ENCODE measurements at regions not wholly inside any gene's neighbourhood (a gene's known extent, or its start where the extent isn't known, plus 50 kb on each side); places are given as distances from the start of the nearest gene placed in this dataset.

GRCh38 chr9:74431467-74431866, 65.7 kb upstream of the RORB start:
- Histone ChIP-seq H3K4me3 (ENCODE audit: low read depth, low read length, poor library complexity, severe bottlenecking) (no peak overlapping the region), H3K79me2 (ENCODE audit: insufficient read depth, low read depth, low read length) (no peaks in the 10 kb centered on the region), H3K27ac (ENCODE audit: low read depth, low read length, poor library complexity, severe bottlenecking) (no peak overlapping the region), H3K4me2 (ENCODE audit: low read length) (no peak overlapping the region), H3K9me3 (ENCODE audit: low read length) (no peaks in the 10 kb centered on the region), H3K36me3 (ENCODE audit: insufficient read depth, low read length) (no peaks in the 10 kb centered on the region), H3K4me1 (ENCODE audit: insufficient read depth, low read length, poor library complexity, severe bottlenecking) (no peaks in the 10 kb centered on the region), H3K9me2 (ENCODE audit: insufficient read depth, low read length) (no peaks in the 10 kb centered on the region), H4K20me1 (ENCODE audit: insufficient read depth, low read length) (no peaks in the 10 kb centered on the region), H2AFZ (ENCODE audit: low read length) (no peak overlapping the region)
- DNase-seq (ENCODE audit: low spot score): no peak
- ChIA-PET POLR2A (interaction anchor here (0.5 kb wide), 1 partner anchor 151 kb away, joined by 4 read pairs; no protein-coding TSS in a partner anchor), CTCF (ENCODE audit: unreplicated experiment) (no interaction called here)
- intact Hi-C loops (cut with micrococcal nuclease; ENCODE audit: unreplicated experiment): no loop called here
- BruUV-seq (replicated peaks): no TSS peak
- TF ChIP-seq CTCF (conservative IDR thresholded peaks at IDR 0.05; ENCODE audit: low read length): no peak
- TF ChIP-seq EZH2phosphoT487 (IDR thresholded peaks at IDR 0.05; ENCODE audit: borderline replicate concordance, low read depth, low read length): no peak

GRCh38 chr9:74443036-74443750, 53.9 kb upstream of the RORB start:
- BruUV-seq (replicated peaks): no TSS peak
- POLR2A ChIA-PET: interaction anchor here (1.4 kb wide), 1 partner anchor 86 kb away, joined by 3 read pairs; no protein-coding TSS in a partner anchor
- Histone ChIP-seq H3K36me3 (ENCODE audit: insufficient read depth, low read length) (no peaks in the 10 kb centered on the region), H3K9me2 (ENCODE audit: insufficient read depth, low read length) (no peaks in the 10 kb centered on the region), H3K4me3 (ENCODE audit: low read depth, low read length, poor library complexity, severe bottlenecking) (no peak overlapping the region), H3K27ac (ENCODE audit: low read depth, low read length, poor library complexity, severe bottlenecking) (no peak overlapping the region), H3K4me1 (ENCODE audit: insufficient read depth, low read length, poor library complexity, severe bottlenecking) (no peaks in the 10 kb centered on the region), H3K79me2 (ENCODE audit: insufficient read depth, low read depth, low read length) (no peaks in the 10 kb centered on the region), H3K4me2 (ENCODE audit: low read length) (no peak overlapping the region), H4K20me1 (ENCODE audit: insufficient read depth, low read length) (no peaks in the 10 kb centered on the region), H2AFZ (ENCODE audit: low read length) (no peak overlapping the region), H3K9me3 (ENCODE audit: low read length) (no peaks in the 10 kb centered on the region)
- TF ChIP-seq CTCF (conservative IDR thresholded peaks at IDR 0.05; ENCODE audit: low read length) (no peak), EZH2phosphoT487 (IDR thresholded peaks at IDR 0.05; ENCODE audit: borderline replicate concordance, low read depth, low read length) (no peak)
- CTCF ChIA-PET (ENCODE audit: unreplicated experiment): no interaction called here
- intact Hi-C loops (cut with micrococcal nuclease; ENCODE audit: unreplicated experiment): no loop called here
- no peak for DNase-seq (ENCODE audit: low spot score)

GRCh38 chr9:74444369-74444768, 52.8 kb upstream of the RORB start:
- no peak overlapping the region for H2AFZ ChIP-seq (ENCODE audit: low read length)
- H3K36me3 ChIP-seq (ENCODE audit: insufficient read depth, low read length): no peaks in the 10 kb centered on the region
- CTCF ChIA-PET (ENCODE audit: unreplicated experiment): interaction anchor here (0.6 kb wide), 1 partner anchor 1951 kb away, joined by 3 read pairs; no protein-coding TSS in a partner anchor
- no peaks in the 10 kb centered on the region for H3K9me3 ChIP-seq (ENCODE audit: low read length)
- no peaks in the 10 kb centered on the region for H3K4me1 ChIP-seq (ENCODE audit: insufficient read depth, low read length, poor library complexity, severe bottlenecking)
- intact Hi-C loops (cut with micrococcal nuclease; ENCODE audit: unreplicated experiment): no loop called here
- no peaks in the 10 kb centered on the region for H4K20me1 ChIP-seq (ENCODE audit: insufficient read depth, low read length)
- TF ChIP-seq EZH2phosphoT487 (IDR thresholded peaks at IDR 0.05; ENCODE audit: borderline replicate concordance, low read depth, low read length) (no peak), CTCF (conservative IDR thresholded peaks at IDR 0.05; ENCODE audit: low read length) (no peak)
- no peak overlapping the region for H3K4me3 ChIP-seq (ENCODE audit: low read depth, low read length, poor library complexity, severe bottlenecking)
- no peak for DNase-seq (ENCODE audit: low spot score)
- POLR2A ChIA-PET: no interaction called here
- H3K9me2 ChIP-seq (ENCODE audit: insufficient read depth, low read length): no peaks in the 10 kb centered on the region
- no peaks in the 10 kb centered on the region for H3K79me2 ChIP-seq (ENCODE audit: insufficient read depth, low read depth, low read length)
- no peak overlapping the region for H3K27ac ChIP-seq (ENCODE audit: low read depth, low read length, poor library complexity, severe bottlenecking)
- BruUV-seq (replicated peaks): no TSS peak
- H3K4me2 ChIP-seq (ENCODE audit: low read length): no peak overlapping the region

Measured in OCI-LY7 (cell line).